Adrenal gland (tissue), 9 donors: ENCODE measurements at regions not wholly inside any gene's neighbourhood (a gene's known extent, or its start where the extent isn't known, plus 50 kb on each side); places are given as distances from the start of the nearest gene placed in this dataset.

Source experiments
- DNase-seq, 7 donors: peaks; one replicate each; pipeline ENCODE4 v3.0.0-alpha.2; 2019 to 2020
- H3K27ac ChIP-seq, 5 donors: fragments of 200-600 bp; sonication (generic) in 4 of 5; 1 replicate in 3 of 5; 2 replicates in 2 of 5; pipeline versions ENCODE4 v1.5.1 to v1.8.0; 2016 to 2020; ENCODE audit warnings: mild to moderate bottlenecking in 1 of 5
- H3K27me3 ChIP-seq: fragments of 200-600 bp; 2 replicates; pipeline ENCODE4 v1.8.0; 2021
- H3K36me3 ChIP-seq, 2 donors: fragments of 200-600 bp; replicated peaks in 1 of 2; 1 replicate in 1 of 2; 2 replicates in 1 of 2; pipeline versions ENCODE4 v1.5.1 to v1.8.0; 2018 to 2022
- H3K4me1 ChIP-seq, 2 donors: fragments of 200-600 bp; replicated peaks in 1 of 2; 1 replicate in 1 of 2; 2 replicates in 1 of 2; pipeline versions ENCODE4 v1.5.1 to v1.8.0; 2018 to 2021
- H3K4me3 ChIP-seq, 4 donors: fragments of 200-600 bp; sonication (generic) in 3 of 4; one replicate each; pipeline ENCODE4 v1.5.1; 2016 to 2018
- H3K9me3 ChIP-seq, 3 donors: fragments of 200-600 bp; sonication (generic) in 1 of 3; replicated peaks in 1 of 3; 1 replicate in 2 of 3; 2 replicates in 1 of 3; pipeline versions ENCODE4 v1.5.1 to v1.8.0; 2016 to 2021
- POLR2A ChIP-seq, 2 donors: fragments of 450-650 bp; IDR thresholded peaks; one replicate each; pipeline ENCODE4 v1.6.1; 2017; ENCODE audit warnings: antibody characterized with exemption in 2 of 2, mild to moderate bottlenecking in 2 of 2, moderate library complexity in 1 of 2
- WGBS, 4 donors: extraction: QIAGEN DNeasy Blood & Tissue Kit in 2 of 4; methylation state at CpG; one replicate each; pipeline versions ENCODE4 v1.1.5 to v1.1.7; 2013 to 2017; 5-methylcytosine and 5-hydroxymethylcytosine counted together
- intact Hi-C, 2 donors: fragments of 100-400 bp; cut with DNase I; formaldehyde crosslinking; loops; one replicate each; pipeline versions ENCODE4 v1.14.1 to v1.15.0; 2022 to 2023
- TF ChIP-seq, protein P1 (sequence below), 6 experiments: fragments of 450-650 bp in 4 of 6; fragments of 200-600 bp in 2 of 6; sonication (generic) in 1 of 6; IDR thresholded peaks; 1 replicate in 5 of 6; 2 replicates in 1 of 6; pipeline versions ENCODE4 v1.5.1 to v1.8.0; 2016 to 2021; ENCODE audit warnings: antibody characterized with exemption in 6 of 6, mild to moderate bottlenecking in 2 of 6, moderate library complexity in 1 of 6
- donor health status: healthy with polysubstance abuse.
- donor health status: Bipolar disorder and iron deficiency.
- donor health status: DM: yes; HTN: yes; CAD: no.
- donor health status: DM: no; HTN: no; CAD: no.
- donor health status: DM: no; HTN: no; CAD: no.

DNA sequence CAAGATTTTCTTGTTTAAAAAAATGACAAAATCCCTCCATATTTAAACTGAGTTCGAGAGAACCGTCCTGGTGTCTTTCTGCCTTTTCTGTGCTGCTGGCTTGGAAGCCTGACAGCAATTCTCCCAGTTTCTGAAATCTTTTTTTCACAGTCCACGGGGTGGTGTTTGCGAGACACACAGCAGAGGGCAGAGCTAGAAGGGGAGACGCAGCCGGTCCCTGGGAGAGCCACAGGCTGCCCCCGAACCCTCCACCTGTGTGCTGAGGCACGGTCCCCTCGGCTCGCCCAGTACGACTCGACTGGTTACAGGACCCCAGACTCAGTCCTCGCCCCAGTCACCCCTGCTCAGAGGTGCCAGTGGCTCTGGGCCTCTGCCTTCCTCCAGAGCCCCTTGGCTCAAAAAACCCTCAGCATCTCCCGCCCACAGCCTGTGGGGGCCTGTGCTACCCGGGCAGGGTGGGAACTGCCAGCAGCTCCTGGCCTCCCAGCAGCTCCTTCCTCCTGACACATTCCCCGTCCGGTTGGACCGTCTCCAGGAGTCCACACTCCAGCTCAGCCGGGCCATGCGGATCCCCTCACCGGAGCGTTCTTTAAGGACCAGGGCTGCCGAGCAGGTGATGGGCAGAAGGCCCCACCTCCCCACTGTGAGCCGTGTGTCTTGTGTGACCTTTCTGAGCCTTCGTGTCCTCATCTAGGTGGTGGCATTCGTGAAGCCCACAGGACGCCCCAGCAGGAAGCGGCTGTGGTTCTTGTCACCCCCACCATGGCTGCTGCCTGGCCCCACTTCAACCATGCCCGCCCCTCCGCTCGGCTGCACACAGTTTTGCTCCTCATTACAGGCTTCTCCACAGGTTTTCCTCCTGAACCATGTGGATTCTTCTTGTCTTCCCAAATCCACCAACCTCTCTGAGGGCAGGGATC lies 52.3 kb upstream of the EN2 start:
- Histone ChIP-seq H3K9me3 (no peaks in the 10 kb centered on the region), H3K27ac (no peak overlapping the region), H3K4me3 (no peak overlapping the region), H3K4me1 (no peaks in the 10 kb centered on the region), H3K36me3 (no peaks in the 10 kb centered on the region), H3K27me3 (no peaks in the 10 kb centered on the region)
- TF ChIP-seq, protein P1, sequence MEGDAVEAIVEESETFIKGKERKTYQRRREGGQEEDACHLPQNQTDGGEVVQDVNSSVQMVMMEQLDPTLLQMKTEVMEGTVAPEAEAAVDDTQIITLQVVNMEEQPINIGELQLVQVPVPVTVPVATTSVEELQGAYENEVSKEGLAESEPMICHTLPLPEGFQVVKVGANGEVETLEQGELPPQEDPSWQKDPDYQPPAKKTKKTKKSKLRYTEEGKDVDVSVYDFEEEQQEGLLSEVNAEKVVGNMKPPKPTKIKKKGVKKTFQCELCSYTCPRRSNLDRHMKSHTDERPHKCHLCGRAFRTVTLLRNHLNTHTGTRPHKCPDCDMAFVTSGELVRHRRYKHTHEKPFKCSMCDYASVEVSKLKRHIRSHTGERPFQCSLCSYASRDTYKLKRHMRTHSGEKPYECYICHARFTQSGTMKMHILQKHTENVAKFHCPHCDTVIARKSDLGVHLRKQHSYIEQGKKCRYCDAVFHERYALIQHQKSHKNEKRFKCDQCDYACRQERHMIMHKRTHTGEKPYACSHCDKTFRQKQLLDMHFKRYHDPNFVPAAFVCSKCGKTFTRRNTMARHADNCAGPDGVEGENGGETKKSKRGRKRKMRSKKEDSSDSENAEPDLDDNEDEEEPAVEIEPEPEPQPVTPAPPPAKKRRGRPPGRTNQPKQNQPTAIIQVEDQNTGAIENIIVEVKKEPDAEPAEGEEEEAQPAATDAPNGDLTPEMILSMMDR (IDR thresholded peaks at IDR 0.05) = no peak
- 35 to 50% (median 43%) methylated on average over 26 to 31 of the region's 31 CpGs for WGBS, 4 donors
- intact Hi-C loops = no loop called here
- no peak for DNase-seq

DNA sequence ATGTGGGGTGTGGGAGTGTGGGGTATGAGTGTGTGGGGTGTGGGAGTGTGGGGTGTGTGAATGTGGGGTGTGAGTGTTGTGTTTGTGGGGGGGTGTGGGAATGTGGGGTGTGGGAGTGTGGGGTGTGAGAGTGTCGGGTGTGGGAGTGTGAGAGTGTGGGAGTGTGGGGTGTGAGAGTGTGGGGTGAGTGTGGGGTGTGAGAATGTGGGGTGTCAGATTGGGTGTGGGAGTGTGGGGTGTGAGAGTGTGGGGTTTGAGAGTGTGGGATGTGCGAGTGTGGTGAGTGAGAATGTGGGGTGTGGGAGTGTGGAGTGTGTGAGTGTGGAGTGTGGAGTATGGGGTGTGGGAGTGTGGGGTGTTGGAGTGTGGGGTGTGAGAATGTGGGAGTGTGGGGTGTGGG lies 50.1 kb upstream of the EN2 start:
- Histone ChIP-seq H3K4me1 (no peaks in the 10 kb centered on the region), H3K9me3 (no peaks in the 10 kb centered on the region), H3K27ac (no peak overlapping the region), H3K36me3 (no peaks in the 10 kb centered on the region), H3K4me3 (no peak overlapping the region), H3K27me3 (peaks cover 5% of the 10 kb centered on the region)
- DNase-seq = no peak
- WGBS, 4 donors = 71 to 89% methylated on average over 2 of the region's 2 CpGs; no CpG with 5 or more reads in 2 of the 4 donors
- intact Hi-C loops = no loop called here
- TF ChIP-seq, protein P1 (IDR thresholded peaks at IDR 0.05) = no peak
- no peak for TF ChIP-seq POLR2A (IDR thresholded peaks at IDR 0.05)
